OCI-M1 (cell line): ENCODE measurements at regions not wholly inside any gene's neighbourhood (a gene's known extent, or its start where the extent isn't known, plus 50 kb on each side); places are given as distances from the start of the nearest gene placed in this dataset.

Source experiments
- DNase-seq: peaks from one replicate; lab custom pipeline; 2025; lab: John Stamatoyannopoulos, UW

DNA sequence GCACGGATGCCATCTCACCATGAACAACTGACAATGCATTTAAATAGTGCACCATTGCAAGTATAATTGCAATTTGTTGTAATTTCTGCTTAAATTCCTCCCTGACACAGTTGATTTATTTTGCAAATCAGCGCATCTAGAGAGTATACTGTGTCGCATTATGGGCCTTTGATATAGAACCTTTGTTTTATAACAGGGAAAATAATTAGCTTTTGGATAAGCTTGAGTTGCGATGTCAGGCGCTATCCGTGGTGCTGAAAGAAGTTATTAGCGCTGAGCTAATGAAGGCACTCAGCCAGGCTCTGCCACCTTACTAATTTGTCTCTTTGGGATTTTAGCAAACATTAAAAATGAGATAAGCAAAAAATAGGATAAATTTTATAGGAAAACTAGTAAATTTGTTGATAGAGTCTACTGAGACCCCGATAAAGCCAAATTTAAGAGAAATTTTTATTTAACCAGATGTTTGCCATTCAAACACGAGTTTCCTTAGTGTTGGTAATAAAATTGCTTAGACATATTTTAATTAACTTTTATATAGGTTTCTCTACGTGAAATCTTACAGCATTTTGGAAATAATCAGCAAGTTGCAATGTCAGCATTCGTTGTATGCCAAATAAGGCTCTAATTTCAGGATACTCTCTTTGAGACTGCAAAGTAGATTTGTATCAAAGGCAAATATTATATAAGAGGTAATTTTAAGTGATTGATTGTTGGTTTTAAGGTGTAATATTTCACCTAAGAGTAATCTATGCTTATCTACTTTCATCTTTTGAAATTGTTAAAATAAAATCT, 355.5 kb downstream of the TLR4 start:
- peak; percentile 48 for DNase-seq

GRCh38 chr9:118083161-118083560, 379.0 kb downstream of the TLR4 start:
- no peak for DNase-seq

DNA sequence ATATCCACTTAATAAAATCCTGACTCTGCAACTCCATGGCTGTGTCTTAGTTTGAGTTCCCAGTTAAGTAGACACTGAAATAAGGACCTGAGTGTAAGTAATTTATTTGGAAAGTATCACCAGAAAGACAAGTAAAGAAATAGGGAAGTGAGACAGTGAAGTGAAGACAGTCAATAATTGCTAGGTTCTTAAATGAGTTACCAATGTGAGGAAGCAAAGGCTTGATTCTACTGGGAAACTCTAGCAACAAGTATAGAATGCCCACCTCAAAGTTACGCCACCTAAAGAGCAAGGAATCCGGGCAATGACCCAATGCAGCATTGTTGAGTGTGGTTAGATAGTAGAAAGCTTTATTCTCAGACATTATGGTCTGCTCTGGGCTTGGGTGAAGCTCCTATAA, 383.9 kb downstream of the TLR4 start:
- no peak for DNase-seq

- DNase-seq: no peak
These were observed 387.0 kb downstream of the TLR4 start for GRCh38 chr9:118091226-118091625.

GRCh38 chr9:118091711-118092500, 387.7 kb downstream of the TLR4 start:
- DNase-seq: no peak

- no peak for DNase-seq
These were observed 390.2 kb downstream of the TLR4 start for GRCh38 chr9:118094387-118094786.

- no peak for DNase-seq
These were observed 396.6 kb downstream of the TLR4 start for GRCh38 chr9:118100529-118101419.

DNA sequence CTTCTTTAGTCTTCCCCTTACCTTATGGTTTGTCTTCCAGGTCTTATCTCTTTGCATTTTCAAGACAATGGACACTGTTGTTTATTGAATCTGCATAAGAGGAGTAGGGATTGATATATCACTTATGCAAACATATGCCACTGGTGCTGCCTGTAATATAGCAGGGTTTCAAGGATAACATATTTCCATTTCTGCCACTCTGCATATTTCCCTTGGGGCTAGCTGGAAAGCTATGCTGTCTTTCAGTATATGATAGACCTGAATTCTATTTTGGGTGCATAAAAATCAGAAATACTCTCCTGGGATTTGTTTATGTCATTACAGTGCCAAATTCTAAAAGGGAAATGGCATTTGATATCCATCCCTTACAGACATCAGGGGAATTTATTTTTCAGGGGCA, 400.2 kb downstream of the TLR4 start:
- no peak for DNase-seq

DNA sequence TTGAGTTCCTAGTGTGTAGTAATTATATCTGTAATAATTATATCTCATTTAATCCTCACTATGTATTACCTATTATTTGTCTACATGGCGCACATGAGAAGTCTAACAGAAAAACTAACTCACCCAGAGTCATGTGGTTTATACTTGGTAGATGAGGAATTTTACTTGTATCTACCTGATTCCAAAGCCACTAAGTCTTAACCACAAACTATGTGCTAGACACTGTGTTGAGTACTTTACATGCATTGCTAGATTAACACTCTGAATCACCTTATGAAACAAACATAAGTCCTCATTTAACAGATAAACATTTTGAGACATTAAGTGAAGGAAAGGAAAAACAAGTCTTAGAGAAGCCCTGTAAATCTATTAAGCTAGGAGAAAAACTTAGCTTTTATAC, 404.8 kb downstream of the TLR4 start:
- DNase-seq: no peak

GRCh38 chr9:118109542-118109941, 405.3 kb downstream of the TLR4 start:
- no peak for DNase-seq

- no peak for DNase-seq
These were observed 417.2 kb downstream of the TLR4 start for GRCh38 chr9:118121361-118121760.

- DNase-seq: no peak
These were observed 424.1 kb downstream of the TLR4 start for GRCh38 chr9:118128313-118128712.

GRCh38 chr9:118129541-118129940, 425.3 kb downstream of the TLR4 start:
- no peak for DNase-seq

DNA sequence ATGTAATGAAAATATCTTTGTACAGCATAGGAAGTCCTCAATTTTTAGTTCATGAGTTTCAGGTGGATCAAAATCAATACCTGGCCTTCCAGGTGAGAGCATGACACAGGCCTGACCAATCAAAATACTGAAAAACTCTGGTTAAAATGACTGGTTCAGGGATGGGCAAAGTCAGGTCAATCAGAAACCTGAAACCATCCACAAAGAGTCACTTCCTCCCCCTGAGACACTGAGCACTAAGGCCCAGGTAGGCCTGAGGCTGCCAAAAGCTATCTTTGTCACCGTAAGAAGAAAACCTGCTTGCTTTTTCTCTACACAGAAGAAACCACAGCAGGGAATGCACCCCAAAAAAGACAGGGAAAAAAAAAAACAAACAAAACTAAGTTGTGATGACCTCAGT, 444.8 kb downstream of the TLR4 start:
- no peak for DNase-seq

GRCh38 chr9:118156846-118157245, 452.6 kb downstream of the TLR4 start:
- DNase-seq: no peak

DNA sequence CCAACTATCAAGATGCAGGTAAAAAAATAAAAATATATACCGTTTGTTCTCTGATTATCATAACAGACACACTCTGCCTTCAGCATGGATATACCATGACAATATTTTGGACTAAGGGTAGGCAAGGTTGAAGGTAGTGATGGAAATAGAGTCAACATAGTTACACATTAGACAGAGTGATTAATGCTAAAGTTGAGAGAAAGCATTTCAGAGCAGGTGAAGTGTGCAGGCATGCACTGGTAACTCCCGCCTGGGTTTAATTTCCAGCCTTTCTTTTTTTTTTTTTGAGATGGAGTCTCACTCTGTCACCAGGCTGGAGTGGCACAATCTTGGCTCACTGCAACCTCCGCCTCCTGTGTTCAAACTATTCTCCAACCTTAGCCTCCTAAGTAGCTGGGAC, 458.5 kb downstream of the TLR4 start:
- DNase-seq: no peak

GRCh38 chr9:118163751-118164150, 459.5 kb downstream of the TLR4 start:
- no peak for DNase-seq

DNA sequence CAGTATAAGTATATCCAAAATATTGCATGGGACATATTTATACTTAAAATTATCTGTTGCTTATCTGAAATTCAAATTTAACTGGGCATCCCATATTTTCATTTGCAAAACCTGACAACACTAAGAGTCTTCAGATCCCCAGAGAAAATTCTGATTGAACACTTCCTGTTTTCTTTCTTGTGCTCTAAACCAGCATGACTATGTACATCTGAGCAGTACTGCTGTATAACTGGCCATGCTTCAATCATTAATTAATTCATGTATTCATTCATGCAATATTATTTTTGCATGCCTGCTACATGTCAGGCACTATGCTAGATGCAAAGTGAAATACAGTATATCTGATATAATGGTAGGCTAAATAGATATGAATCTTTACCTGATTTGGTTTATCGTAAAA, 461.2 kb downstream of the TLR4 start:
- no peak for DNase-seq

- DNase-seq: peak; percentile 23
These were observed 466.1 kb downstream of the TLR4 start for GRCh38 chr9:118170032-118170955.

DNA sequence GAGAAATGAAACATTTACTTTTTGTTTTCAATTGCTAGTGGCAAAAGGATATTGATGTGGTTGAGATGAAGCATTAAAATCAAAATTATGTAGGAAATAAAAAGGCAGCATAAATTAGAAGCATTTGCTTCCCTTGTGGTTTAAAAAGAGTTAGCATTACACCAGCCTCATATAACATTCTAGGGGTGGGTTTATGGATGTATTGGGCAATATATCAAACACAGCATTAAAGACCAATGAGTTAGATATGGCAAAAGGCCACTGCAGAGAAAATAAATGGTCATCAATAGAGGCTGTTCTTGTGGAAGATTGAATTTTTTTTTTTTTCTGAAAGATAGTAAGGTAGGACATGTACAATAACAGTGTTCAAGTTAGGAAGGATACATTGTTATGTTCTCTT, 473.0 kb downstream of the TLR4 start:
- DNase-seq: no peak

DNA sequence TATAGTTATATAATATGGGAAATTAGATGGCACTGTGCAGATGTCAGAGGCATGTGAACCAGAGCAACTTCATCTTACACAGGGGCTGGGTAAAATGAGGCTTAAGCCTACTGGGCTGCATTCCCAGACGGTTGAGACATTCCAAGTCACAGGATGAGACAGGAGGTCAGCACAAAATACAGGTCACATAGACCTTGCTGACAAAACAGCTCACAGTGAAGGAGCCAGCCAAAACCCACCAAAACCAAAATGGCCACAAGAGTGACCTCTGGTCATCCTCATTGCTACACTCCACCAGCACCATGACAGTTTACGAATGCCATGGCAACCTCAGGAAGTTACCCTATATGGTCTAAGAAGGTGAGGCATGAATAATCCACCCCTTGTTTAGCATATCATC, 479.4 kb downstream of the TLR4 start:
- no peak for DNase-seq
